ENCODE measurements at regions not wholly inside any gene's neighbourhood (a gene's known extent, or its start where the extent isn't known, plus 50 kb on each side); places are given as distances from the start of the nearest gene placed in this dataset.
"Not testable (repeated sequence)": the region's sequence is repeated elsewhere in the genome, so short reads cannot be mapped to it uniquely, and the experiment has no call there.

GRCh38 chr3:159886050-159886449 lies 102.6 kb upstream of the IL12A start:
- no peak for DNase-seq

GRCh38 chr3:159886530-159886929 lies 102.1 kb upstream of the IL12A start:
- DNase-seq = not testable (repeated sequence)

GRCh38 chr3:159887168-159887567 lies 101.5 kb upstream of the IL12A start:
- DNase-seq = no peak

- no peak for DNase-seq
Measured at GRCh38 chr3:159887911-159888310, 100.7 kb upstream of the IL12A start.

GRCh38 chr3:159892171-159892795 lies 96.4 kb upstream of the IL12A start:
- DNase-seq = peak; percentile 31

- DNase-seq = no peak
Measured at GRCh38 chr3:159892801-159893200, 95.8 kb upstream of the IL12A start.

- no peak for DNase-seq
Measured at GRCh38 chr3:159894386-159894785, 94.2 kb upstream of the IL12A start.

GRCh38 chr3:159895430-159895829 lies 93.2 kb upstream of the IL12A start:
- no peak for DNase-seq

GRCh38 chr3:159896543-159896942 lies 92.1 kb upstream of the IL12A start:
- no peak for DNase-seq

- no peak for DNase-seq
Measured at GRCh38 chr3:159897331-159898075, 91.1 kb upstream of the IL12A start.

- no peak for DNase-seq
Measured at GRCh38 chr3:159898147-159898546, 90.5 kb upstream of the IL12A start.

- no peak for DNase-seq
Measured at GRCh38 chr3:159899166-159899565, 89.5 kb upstream of the IL12A start.

- no peak for DNase-seq
Measured at GRCh38 chr3:159902546-159903314, 85.9 kb upstream of the IL12A start.

- DNase-seq = no peak
Measured at GRCh38 chr3:159904455-159904854, 84.2 kb upstream of the IL12A start.

- no peak for DNase-seq
Measured at GRCh38 chr3:159904911-159905310, 83.7 kb upstream of the IL12A start.

- DNase-seq = no peak
Measured at GRCh38 chr3:159907828-159908227, 80.8 kb upstream of the IL12A start.

- DNase-seq = no peak
Measured at GRCh38 chr3:159910991-159911663, 77.5 kb upstream of the IL12A start.

- no peak for DNase-seq
Measured at GRCh38 chr3:159911664-159912037, 77.0 kb upstream of the IL12A start.

- no peak for DNase-seq
Measured at GRCh38 chr3:159913712-159914414, 74.8 kb upstream of the IL12A start.

- no peak for DNase-seq
Measured at GRCh38 chr3:159914426-159914825, 74.2 kb upstream of the IL12A start.

GRCh38 chr3:159916052-159916451 lies 72.6 kb upstream of the IL12A start:
- DNase-seq = no peak

- no peak for DNase-seq
Measured at GRCh38 chr3:159917141-159917540, 71.5 kb upstream of the IL12A start.

- DNase-seq = no peak
Measured at GRCh38 chr3:159919873-159920272, 68.8 kb upstream of the IL12A start.

All from NCI-H2107 (cell line).